Activated CD4-positive, alpha-beta T cell treated with anti-CD3 and anti-CD28 coated beads for 36 hours (primary cell): ENCODE measurements at regions not wholly inside any gene's neighbourhood (a gene's known extent, or its start where the extent isn't known, plus 50 kb on each side); places are given as distances from the start of the nearest gene placed in this dataset.

Experiments
- ATAC-seq: fragments of 200-7000 bp; cut with Tn5 transposase; one replicate; pipeline ENCODE4 v1.10.0; 2021; ENCODE audit warnings: mild to moderate bottlenecking, moderate library complexity
- CTCF ChIA-PET: fragments of 350-600 bp; sonication (Branson Sonifier 250); formaldehyde crosslinking; loops from one replicate; lab custom pipeline; 2021; ENCODE audit warnings: antibody characterized with exemption; lab: Charles Lee
- POLR2A ChIA-PET: fragments of 350-600 bp; sonication (Branson Sonifier 250); formaldehyde crosslinking; loops from one replicate; lab custom pipeline; 2021; ENCODE audit warnings: antibody characterized with exemption, inconsistent platforms; lab: Charles Lee
- DNase-seq: peaks from one replicate; pipeline ENCODE4 v3.0.0-alpha.2; 2020
- H3K27ac Mint-ChIP-seq: one replicate; pipeline ENCODE4 v1.8.0; 2021; ENCODE audit warnings: mixed read lengths
- H3K27me3 Mint-ChIP-seq: one replicate; pipeline ENCODE4 v1.8.0; 2021; ENCODE audit warnings: mixed read lengths
- H3K36me3 Mint-ChIP-seq: one replicate; pipeline ENCODE4 v1.8.0; 2021; ENCODE audit warnings: low read depth, mixed read lengths
- H3K4me1 Mint-ChIP-seq: one replicate; pipeline ENCODE4 v1.8.0; 2021; ENCODE audit warnings: mixed read lengths
- H3K4me3 Mint-ChIP-seq: one replicate; pipeline ENCODE4 v1.8.0; 2021; ENCODE audit warnings: mild to moderate bottlenecking, moderate library complexity, mixed read lengths
- H3K9me3 Mint-ChIP-seq: one replicate; pipeline ENCODE4 v1.8.0; 2021; ENCODE audit warnings: low read depth, mixed read lengths
- intact Hi-C, 2 experiments: fragments of 100-400 bp; cut with DNase I in 1 of 2; cut with micrococcal nuclease in 1 of 2; formaldehyde crosslinking; loops; one replicate each; pipeline versions ENCODE4 v1.14.2 to v1.15.1; 2022 to 2024; cut with DNase I, micrococcal nuclease

DNA sequence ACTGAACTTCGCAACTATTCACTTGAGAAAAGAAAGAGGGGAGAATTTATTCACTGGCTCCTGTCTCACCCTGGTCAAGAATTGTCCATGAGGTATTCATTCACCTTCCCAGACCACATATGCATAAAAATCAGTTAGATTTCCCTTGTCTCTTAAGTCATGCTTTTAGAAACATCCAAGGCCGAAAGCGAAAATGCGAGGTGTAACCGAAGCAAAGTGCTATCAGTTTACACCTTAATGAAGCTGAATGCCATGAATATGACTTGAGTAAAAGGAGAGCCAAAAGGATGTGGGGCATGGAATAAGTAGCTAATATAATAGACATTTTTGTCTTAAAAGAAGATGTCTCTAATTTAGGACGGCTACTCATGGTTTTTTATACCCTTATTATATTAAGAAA is 965.6 kb upstream of the CHORDC1 start:
- ATAC-seq = no peak
- CTCF ChIA-PET = interaction anchor here (1.2 kb wide), 1 partner anchor 70 kb away, joined by 3 read pairs; no protein-coding TSS in a partner anchor
- peaks cover 5% of the 10 kb centered on the region for H3K9me3 Mint-ChIP-seq
- intact Hi-C loops = no loop called here
- no peak overlapping the region for H3K4me3 Mint-ChIP-seq
- H3K27me3 Mint-ChIP-seq = no peaks in the 10 kb centered on the region
- POLR2A ChIA-PET = no interaction called here
- DNase-seq = no peak
- H3K36me3 Mint-ChIP-seq = no peaks in the 10 kb centered on the region
- H3K27ac Mint-ChIP-seq = no peak overlapping the region
- H3K4me1 Mint-ChIP-seq = no peaks in the 10 kb centered on the region

DNA sequence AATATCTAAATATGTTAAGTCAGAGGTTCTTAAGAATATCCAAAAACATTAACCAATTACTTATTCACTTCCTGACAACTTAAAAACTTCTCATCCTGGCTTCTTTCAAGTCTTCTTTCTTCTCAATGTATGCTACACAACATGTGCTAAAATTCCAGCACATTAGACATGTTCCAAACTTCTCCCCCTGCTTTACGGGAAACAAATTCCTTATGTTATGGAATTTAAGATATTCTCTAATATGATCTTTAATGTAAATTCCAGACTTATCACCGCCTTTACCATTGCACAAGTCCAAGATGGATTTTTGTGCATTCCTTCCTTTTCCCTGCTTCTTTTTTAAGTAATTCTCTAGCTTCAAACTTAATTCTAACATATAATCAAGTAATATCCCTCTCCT is 964.5 kb upstream of the CHORDC1 start:
- H3K36me3 Mint-ChIP-seq = no peaks in the 10 kb centered on the region
- H3K4me3 Mint-ChIP-seq = no peak overlapping the region
- no peak for ATAC-seq
- POLR2A ChIA-PET = no interaction called here
- H3K27me3 Mint-ChIP-seq = no peaks in the 10 kb centered on the region
- CTCF ChIA-PET = interaction anchor here (1.0 kb wide), 1 partner anchor 33 kb away, joined by 3 read pairs; no protein-coding TSS in a partner anchor
- peaks cover 10% of the 10 kb centered on the region for H3K9me3 Mint-ChIP-seq
- H3K27ac Mint-ChIP-seq = no peak overlapping the region
- intact Hi-C loops = no loop called here
- no peak for DNase-seq
- H3K4me1 Mint-ChIP-seq = no peaks in the 10 kb centered on the region

DNA sequence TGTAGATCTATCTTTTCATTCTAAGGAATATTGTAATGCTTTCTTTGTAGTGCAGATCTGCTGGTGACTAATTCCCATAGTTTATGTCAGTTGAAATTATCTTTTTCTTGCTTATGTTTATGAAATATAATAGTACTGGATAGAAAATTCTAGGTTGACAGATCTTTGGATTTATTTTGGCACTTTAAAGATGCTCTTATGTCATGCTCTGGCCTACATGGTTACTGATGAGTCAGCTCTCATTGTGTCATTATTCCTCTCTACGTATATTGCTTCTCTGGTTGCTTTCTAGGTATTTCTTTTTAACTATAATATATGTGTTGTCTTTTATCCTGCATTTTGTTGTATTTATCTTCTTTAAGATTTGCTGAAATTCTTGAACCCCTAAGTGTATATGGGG is 955.5 kb upstream of the CHORDC1 start:
- H3K36me3 Mint-ChIP-seq = no peaks in the 10 kb centered on the region
- ChIA-PET CTCF (no interaction called here), POLR2A (interaction anchor here (0.7 kb wide), 1 partner anchor 910 kb away, joined by 4 read pairs; no protein-coding TSS in a partner anchor)
- H3K27ac Mint-ChIP-seq = no peak overlapping the region
- no peaks in the 10 kb centered on the region for H3K4me1 Mint-ChIP-seq
- H3K27me3 Mint-ChIP-seq = no peaks in the 10 kb centered on the region
- peaks cover 12% of the 10 kb centered on the region for H3K9me3 Mint-ChIP-seq
- no peak for ATAC-seq
- DNase-seq = no peak
- no peak overlapping the region for H3K4me3 Mint-ChIP-seq
- intact Hi-C loops = no loop called here

DNA sequence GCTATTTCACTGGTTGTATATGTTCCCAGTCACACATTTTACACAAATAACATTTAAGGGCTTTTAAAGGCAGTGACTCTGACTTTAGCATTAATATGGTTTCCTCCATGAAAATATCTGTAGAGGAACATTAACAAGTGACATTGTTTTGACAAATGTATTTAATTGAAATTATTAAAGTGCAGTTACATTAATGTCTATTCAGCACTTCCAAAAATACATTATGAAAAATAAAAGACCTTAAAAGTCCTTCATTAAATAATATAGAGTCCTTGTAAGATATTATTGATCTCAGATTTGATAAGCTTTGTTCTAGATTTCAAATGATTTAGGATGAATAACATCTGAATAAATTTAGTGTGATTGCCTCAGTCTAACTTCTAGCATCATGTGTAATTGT is 951.9 kb upstream of the CHORDC1 start:
- Mint-ChIP-seq H3K4me1 (no peaks in the 10 kb centered on the region), H3K27me3 (no peaks in the 10 kb centered on the region), H3K36me3 (no peaks in the 10 kb centered on the region), H3K4me3 (no peak overlapping the region), H3K27ac (no peak overlapping the region), H3K9me3 (peaks cover 11% of the 10 kb centered on the region)
- POLR2A ChIA-PET = no interaction called here
- DNase-seq (no peak), ATAC-seq (no peak)
- CTCF ChIA-PET = no interaction called here
- intact Hi-C loops = no loop called here

DNA sequence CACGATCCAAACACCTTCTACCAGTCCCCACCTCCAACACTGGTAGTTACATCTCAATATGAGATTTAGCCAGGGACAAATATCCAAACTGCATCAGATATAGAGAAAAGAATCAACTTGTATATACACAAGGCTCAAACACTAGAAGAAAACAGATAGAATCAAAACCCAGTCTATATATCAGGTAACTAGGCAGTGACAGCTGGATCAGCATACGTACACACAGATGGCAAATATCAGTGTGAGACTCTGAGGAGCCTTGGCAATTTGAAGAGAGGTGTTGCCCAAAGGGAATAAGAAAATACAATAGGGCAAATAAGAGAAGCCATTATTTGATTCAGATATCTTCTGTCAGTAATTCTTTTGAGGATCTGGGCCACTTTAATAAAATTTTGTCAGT is 951.3 kb upstream of the CHORDC1 start:
- Mint-ChIP-seq H3K4me1 (no peaks in the 10 kb centered on the region), H3K9me3 (peaks cover 11% of the 10 kb centered on the region), H3K4me3 (no peak overlapping the region), H3K36me3 (no peaks in the 10 kb centered on the region), H3K27me3 (no peaks in the 10 kb centered on the region), H3K27ac (no peak overlapping the region)
- no peak for DNase-seq
- no peak for ATAC-seq
- intact Hi-C loops = no loop called here
- CTCF ChIA-PET = interaction anchor here (1.1 kb wide), 1 partner anchor 20 kb away, joined by 3 read pairs; no protein-coding TSS in a partner anchor
- POLR2A ChIA-PET = no interaction called here

DNA sequence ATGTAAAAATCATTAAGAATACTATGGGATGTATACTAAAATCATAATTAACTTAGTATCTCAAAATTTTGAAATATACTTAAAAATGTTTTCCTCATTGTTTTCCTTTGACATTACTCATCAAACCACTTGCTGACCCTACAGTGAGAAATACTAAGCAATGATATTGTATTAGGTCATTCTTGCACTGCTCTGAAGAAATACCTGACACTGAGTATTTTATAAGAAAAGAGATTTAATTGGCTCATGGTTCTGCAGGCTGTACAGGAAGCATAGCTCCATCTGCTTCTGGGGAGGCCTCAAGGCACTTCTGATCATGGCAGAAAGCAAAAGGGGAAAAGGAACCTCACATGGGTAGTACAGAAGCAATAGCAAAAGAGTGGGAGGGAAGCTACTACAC is 950.9 kb upstream of the CHORDC1 start:
- POLR2A ChIA-PET = no interaction called here
- H3K36me3 Mint-ChIP-seq = no peaks in the 10 kb centered on the region
- CTCF ChIA-PET = interaction anchor here (1.1 kb wide), 1 partner anchor 20 kb away, joined by 3 read pairs; no protein-coding TSS in a partner anchor

DNA sequence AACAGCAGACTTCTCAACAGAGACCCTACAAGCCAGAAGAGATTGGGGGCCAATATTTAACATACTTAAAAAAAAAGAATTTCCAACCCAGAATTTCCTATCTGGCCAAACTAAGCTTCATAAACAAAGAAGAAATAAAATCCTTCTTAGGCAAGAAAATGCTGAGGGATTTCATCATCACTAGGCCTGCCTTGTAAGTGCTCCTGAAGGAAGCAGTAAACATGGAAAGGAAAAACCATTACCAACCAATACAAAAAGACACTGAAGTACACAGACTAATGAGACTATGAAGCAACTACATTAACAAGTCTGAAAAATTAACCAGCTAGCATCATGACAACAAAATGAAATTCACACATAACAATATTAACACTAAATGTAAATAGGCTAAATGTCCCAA is 947.9 kb upstream of the CHORDC1 start:
- DNase-seq (no peak), ATAC-seq (no peak)
- ChIA-PET CTCF (no interaction called here), POLR2A (no interaction called here)
- Mint-ChIP-seq H3K36me3 (no peaks in the 10 kb centered on the region), H3K27me3 (no peaks in the 10 kb centered on the region), H3K27ac (no peak overlapping the region), H3K4me1 (no peaks in the 10 kb centered on the region), H3K4me3 (no peak overlapping the region), H3K9me3 (peaks cover 7% of the 10 kb centered on the region)
- intact Hi-C loops = no loop called here

More for the DNA sequence above, 950.9 kb upstream of the CHORDC1 start:
- DNase-seq = no peak
- H3K4me1 Mint-ChIP-seq = no peaks in the 10 kb centered on the region
- no peak overlapping the region for H3K27ac Mint-ChIP-seq
- no peak overlapping the region for H3K4me3 Mint-ChIP-seq
- no peak for ATAC-seq
- intact Hi-C loops = no loop called here
- peaks cover 11% of the 10 kb centered on the region for H3K9me3 Mint-ChIP-seq
- H3K27me3 Mint-ChIP-seq = no peaks in the 10 kb centered on the region

DNA sequence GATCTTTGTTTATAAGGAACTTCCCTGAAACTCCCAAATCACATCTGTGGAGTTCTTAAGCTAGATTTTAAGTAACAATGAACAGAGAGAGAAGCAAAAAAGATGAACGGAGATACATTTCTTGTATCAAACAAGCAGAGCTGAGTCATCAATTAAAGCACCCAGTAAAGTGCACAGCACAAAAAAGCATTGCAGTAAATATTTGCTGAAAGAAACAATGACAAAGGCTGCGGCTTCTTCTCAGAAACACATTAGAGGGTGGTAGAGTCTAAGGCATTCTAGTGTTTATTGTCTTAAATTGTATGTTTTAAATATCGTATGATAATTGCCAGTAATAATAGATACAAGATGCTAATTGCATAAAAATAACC is 941.6 kb upstream of the CHORDC1 start:
- intact Hi-C loops = no loop called here
- Mint-ChIP-seq H3K4me3 (no peak overlapping the region), H3K36me3 (no peaks in the 10 kb centered on the region), H3K27ac (no peak overlapping the region), H3K4me1 (no peaks in the 10 kb centered on the region), H3K27me3 (no peaks in the 10 kb centered on the region), H3K9me3 (no peaks in the 10 kb centered on the region)
- POLR2A ChIA-PET = no interaction called here
- DNase-seq = no peak
- no peak for ATAC-seq
- CTCF ChIA-PET = no interaction called here

DNA sequence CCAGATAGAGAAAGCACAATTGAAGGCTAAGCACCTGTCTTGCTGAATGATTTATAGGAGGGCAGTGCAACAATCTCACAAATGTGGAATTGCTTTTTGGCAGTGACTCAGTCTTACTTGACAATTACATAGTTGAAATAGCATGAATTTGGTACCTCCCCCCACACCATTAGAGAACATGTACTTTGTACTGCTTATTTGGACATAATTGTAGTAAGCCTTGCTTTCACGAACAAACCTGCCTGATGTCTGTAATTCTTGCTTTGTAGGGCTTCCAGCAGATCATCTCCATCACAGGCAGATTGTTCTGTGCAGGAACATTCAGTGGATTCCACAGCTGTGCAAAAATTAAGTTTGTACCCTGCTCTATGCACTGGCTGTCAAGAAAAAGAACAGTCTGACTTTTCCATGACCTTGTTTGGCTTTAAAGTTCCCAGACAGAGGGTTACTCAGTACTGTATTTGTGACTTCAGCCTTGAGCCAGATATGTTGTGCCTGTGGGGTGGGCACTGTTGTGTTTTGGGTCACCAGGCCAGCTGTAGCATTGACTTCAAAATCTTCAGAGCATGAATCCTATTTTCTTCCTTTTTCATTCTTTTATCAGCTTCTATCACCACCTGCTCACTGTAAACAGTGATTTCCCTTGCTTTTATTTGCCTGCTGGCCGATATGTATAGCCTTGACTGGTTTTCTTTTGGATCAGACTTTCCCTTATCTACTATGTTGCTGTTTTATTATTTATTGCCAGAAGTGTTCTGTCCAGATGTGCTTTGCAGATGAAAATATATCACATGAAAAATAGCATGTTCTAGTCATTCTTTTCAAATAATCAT is 941.0 kb upstream of the CHORDC1 start:
- Mint-ChIP-seq H3K4me1 (no peaks in the 10 kb centered on the region), H3K4me3 (no peak overlapping the region), H3K9me3 (no peaks in the 10 kb centered on the region), H3K27ac (no peak overlapping the region), H3K27me3 (no peaks in the 10 kb centered on the region), H3K36me3 (no peaks in the 10 kb centered on the region)
- ATAC-seq (no peak), DNase-seq (no peak)
- ChIA-PET POLR2A (no interaction called here), CTCF (no interaction called here)
- intact Hi-C loops = no loop called here

DNA sequence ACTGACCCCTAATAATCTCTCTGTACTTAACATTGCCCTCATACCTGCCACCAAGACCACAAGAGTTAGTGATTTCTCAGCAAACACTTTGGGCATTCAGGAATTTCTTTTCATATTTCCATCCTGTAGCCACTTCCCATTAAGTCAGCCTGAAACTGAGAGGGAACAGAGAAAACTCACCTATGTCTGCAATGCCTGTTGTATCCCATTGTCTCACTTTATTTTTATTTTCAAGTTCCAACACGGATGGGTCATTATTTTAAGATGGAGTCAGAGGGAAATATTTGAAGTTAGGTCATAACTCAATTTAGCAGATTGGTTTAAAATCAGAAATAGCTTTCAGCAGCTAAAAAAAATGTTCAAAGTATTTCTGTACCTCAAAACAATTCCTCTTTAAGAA is 937.8 kb upstream of the CHORDC1 start:
- H3K9me3 Mint-ChIP-seq = no peaks in the 10 kb centered on the region
- POLR2A ChIA-PET = no interaction called here
- no peaks in the 10 kb centered on the region for H3K27me3 Mint-ChIP-seq
- CTCF ChIA-PET = no interaction called here
- no peak overlapping the region for H3K4me3 Mint-ChIP-seq
- intact Hi-C loops = no loop called here
- H3K4me1 Mint-ChIP-seq = no peaks in the 10 kb centered on the region
- no peaks in the 10 kb centered on the region for H3K36me3 Mint-ChIP-seq
- DNase-seq (no peak), ATAC-seq (no peak)
- no peak overlapping the region for H3K27ac Mint-ChIP-seq

DNA sequence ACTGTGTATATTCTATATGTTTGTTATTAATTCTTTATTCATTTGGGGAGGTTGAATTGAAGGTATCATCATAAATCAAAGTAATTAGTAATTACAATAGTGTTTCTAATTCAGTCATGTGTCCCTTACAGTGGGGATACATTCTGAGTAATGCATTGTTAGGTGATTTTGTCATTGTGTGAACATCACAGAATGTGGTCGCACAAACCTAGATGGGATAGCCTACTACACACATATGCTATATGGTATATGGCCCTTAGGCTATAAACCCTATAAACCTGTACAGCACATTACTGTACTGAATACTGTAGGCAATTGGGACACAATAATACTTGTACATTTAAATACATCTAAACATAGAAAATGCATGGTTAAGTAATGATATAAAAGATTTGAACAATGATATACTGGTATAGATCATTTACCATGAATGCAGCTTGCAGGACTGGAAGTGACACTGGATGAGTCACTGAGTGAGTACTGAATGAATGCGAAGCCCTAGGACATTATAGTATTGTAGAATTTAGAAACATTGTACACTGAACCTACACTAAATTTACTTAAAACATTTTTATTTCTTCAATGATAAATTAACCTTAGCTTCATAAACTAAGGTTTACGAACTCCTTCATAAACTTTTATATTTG is 936.2 kb upstream of the CHORDC1 start:
- Mint-ChIP-seq H3K27me3 (no peaks in the 10 kb centered on the region), H3K4me1 (no peaks in the 10 kb centered on the region), H3K4me3 (no peak overlapping the region), H3K9me3 (no peaks in the 10 kb centered on the region), H3K36me3 (no peaks in the 10 kb centered on the region), H3K27ac (no peak overlapping the region)
- ATAC-seq = no peak
- intact Hi-C loops = no loop called here
- no peak for DNase-seq
- POLR2A ChIA-PET = no interaction called here
- CTCF ChIA-PET = no interaction called here

DNA sequence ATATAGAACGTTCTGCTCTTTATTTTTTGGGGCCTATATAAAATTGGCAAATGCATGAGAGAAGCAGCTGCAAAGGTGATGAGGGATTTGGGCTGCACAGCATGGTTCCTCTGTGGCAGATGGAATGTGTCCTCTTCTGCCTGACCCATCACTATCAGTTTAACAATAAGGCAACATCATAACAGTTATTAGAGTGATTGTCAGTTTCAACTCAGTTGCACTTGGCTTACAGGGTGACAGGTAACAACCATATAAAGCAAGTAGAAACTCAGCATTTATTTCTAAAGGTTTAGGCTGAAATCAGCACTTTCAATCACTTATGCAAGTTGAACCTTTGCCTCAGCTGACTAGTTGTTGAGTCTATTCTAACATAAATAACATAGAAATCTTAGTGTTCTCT is 935.4 kb upstream of the CHORDC1 start:
- Mint-ChIP-seq H3K4me1 (no peaks in the 10 kb centered on the region), H3K27me3 (no peaks in the 10 kb centered on the region), H3K27ac (no peak overlapping the region), H3K4me3 (no peak overlapping the region), H3K36me3 (no peaks in the 10 kb centered on the region), H3K9me3 (no peaks in the 10 kb centered on the region)
- DNase-seq = no peak
- ChIA-PET POLR2A (no interaction called here), CTCF (no interaction called here)
- no peak for ATAC-seq
- intact Hi-C loops = no loop called here
